ENCODE measurements at regions not wholly inside any gene's neighbourhood (a gene's known extent, or its start where the extent isn't known, plus 50 kb on each side); places are given as distances from the start of the nearest gene placed in this dataset.
"Not testable (repeated sequence)": the region's sequence is repeated elsewhere in the genome, so short reads cannot be mapped to it uniquely, and the experiment has no call there.

DNA sequence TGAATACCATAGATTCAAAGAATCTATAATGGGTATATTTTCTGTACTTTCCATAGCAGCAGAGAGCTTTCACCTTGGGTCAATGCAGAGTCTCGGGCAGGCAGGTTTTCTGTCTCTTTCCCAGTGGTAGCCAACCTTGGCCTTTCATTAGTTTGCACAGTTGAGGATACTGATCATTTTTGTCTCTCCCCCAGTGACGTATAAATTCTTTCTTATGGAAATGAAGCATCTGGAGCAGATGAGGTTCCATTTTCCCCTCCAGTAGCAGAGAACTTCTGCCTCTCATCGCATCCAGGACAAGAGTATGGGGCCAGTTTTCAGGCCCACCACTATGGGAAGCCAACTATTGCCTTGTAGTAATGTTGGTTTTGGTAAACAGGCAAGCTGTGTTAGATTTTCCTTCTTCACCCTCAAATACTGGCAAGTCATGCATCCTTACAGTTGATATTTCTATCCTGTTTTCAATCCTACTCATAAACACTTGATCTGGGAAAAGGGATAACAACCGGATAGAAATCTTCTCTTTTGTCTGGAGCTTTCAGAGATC, 845.2 kb upstream of the CDH18 start:
- in situ Hi-C loops (cut with HindIII; ENCODE audit: low pct_ligation_motif_present, low sequenced_read_pairs) = no loop called here
- DNase-seq = no peak
- no peak overlapping the region for H3K4me3 ChIP-seq (ENCODE audit: low read depth, low read length)
- no peaks in the 10 kb centered on the region for H3K36me3 ChIP-seq (replicated peaks)
- no peak overlapping the region for H3K27ac ChIP-seq
- H3K27me3 ChIP-seq (replicated peaks) = no peaks in the 10 kb centered on the region
- TF ChIP-seq, protein P1, sequence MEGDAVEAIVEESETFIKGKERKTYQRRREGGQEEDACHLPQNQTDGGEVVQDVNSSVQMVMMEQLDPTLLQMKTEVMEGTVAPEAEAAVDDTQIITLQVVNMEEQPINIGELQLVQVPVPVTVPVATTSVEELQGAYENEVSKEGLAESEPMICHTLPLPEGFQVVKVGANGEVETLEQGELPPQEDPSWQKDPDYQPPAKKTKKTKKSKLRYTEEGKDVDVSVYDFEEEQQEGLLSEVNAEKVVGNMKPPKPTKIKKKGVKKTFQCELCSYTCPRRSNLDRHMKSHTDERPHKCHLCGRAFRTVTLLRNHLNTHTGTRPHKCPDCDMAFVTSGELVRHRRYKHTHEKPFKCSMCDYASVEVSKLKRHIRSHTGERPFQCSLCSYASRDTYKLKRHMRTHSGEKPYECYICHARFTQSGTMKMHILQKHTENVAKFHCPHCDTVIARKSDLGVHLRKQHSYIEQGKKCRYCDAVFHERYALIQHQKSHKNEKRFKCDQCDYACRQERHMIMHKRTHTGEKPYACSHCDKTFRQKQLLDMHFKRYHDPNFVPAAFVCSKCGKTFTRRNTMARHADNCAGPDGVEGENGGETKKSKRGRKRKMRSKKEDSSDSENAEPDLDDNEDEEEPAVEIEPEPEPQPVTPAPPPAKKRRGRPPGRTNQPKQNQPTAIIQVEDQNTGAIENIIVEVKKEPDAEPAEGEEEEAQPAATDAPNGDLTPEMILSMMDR (IDR thresholded peaks at IDR 0.05; ENCODE audit: low read depth, low read length, missing control alignments) = no peak

DNA sequence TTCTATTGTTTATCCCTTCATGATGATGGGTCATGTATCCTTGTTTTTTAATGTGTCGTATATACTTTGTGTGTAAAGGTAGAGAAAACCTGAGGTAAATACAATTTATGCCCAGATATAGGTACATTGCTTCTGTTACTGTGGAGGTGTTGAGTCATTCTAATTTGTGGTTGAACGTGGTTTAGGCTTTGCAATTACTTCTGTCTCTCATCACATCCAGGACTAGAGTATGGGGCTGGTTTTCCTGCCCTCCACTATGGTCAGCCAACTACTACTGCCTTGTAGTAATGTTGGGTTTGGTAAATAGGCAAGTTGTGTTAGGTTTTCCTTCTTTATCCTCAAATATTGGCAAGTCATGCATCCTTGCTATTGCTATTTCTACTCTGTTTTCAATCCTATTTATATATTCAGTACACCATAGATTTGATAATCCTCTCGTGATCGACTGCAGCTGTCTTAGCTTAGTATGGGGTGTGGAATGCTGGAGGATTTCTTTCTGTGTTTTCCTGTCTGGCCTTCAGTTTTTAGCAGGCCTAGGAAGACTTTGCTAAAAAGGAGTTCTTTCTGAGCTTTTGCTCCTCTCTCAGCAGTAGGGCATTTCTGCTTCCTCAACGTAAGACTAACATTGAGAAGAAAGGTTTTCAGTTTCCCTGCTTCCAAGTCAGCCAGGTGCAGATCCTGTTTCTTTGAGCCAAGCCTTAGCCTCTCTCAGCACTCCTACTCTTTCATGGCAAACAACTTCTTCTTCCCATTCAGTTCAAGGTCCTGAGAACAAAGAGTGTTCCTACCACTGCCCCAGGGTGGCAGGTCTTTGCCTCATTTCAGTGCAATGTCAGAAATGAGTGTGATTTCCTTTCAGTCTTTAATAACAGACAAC, 844.4 kb upstream of the CDH18 start:
- Histone ChIP-seq H3K27me3 (replicated peaks) (no peaks in the 10 kb centered on the region), H3K4me3 (ENCODE audit: low read depth, low read length) (no peak overlapping the region), H3K36me3 (replicated peaks) (no peaks in the 10 kb centered on the region), H3K27ac (no peak overlapping the region)
- in situ Hi-C loops (cut with HindIII; ENCODE audit: low pct_ligation_motif_present, low sequenced_read_pairs) = no loop called here
- TF ChIP-seq, protein P1 (IDR thresholded peaks at IDR 0.05; ENCODE audit: low read depth, low read length, missing control alignments) = no peak
- DNase-seq = no peak

DNA sequence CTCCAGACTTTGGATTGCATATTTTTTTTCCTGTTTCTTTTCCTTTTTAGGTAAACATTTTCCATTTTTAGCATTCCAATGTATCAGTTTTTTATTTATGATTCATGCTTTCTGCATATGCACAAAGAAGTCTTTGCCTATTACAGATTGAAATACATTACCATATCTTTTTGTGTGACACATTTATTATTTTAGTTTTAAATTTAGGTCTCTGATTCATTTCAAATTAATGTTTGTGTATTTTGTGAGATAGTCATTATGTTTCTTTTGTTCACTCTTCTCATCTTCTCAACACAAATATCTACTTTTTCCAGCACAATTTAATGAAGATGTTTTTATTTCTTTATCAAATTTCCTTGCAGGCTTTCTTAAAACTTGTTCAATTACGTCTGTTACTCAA, 838.0 kb upstream of the CDH18 start:
- in situ Hi-C loops (cut with HindIII; ENCODE audit: low pct_ligation_motif_present, low sequenced_read_pairs); H3K27ac ChIP-seq; DNase-seq; H3K27me3 ChIP-seq (replicated peaks); H3K36me3 ChIP-seq (replicated peaks); H3K4me3 ChIP-seq (ENCODE audit: low read depth, low read length): not testable (repeated sequence)

DNA sequence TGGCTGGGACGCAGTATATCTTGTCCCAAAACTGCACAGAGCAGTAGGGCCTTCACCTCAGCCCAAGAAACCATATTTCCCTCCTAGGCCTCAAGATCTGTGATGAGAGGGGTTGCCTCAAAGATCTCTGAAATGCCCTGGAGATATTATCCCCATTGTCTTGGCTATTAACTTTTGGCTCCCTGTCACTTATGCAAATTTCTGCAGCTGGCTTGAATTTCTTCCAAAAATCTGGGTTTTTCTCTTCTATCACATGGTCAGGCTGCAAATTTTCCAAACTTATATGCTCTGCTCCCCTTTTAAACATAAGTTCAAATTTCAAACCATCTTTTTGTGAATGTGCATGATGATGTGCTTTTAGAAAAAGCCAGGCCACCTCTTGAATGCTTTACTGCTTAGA, 809.2 kb upstream of the CDH18 start:
- in situ Hi-C loops (cut with HindIII; ENCODE audit: low pct_ligation_motif_present, low sequenced_read_pairs); DNase-seq; H3K27me3 ChIP-seq (replicated peaks); H3K4me3 ChIP-seq (ENCODE audit: low read depth, low read length); H3K27ac ChIP-seq; H3K36me3 ChIP-seq (replicated peaks): not testable (repeated sequence)

DNA sequence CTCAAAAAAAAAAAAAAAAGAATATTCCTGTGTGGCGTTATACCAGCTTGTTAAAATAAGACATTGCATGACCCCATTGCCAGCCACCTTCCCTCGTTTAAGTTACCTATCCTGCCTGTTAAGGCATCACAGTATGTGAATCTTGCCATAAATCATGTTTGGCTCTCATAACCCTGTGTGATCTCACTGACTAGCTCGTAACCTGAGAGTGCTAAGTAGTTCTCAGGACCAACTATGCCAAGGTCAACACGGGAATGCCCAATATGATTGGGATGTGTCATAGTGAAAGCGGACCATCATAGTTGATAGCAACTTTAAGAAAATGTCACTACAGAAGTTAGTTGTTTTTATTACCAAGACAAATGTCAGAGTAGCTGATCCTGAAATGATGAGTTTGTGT, 796.8 kb upstream of the CDH18 start:
- H3K27me3 ChIP-seq (replicated peaks); H3K4me3 ChIP-seq (ENCODE audit: low read depth, low read length); H3K27ac ChIP-seq; in situ Hi-C loops (cut with HindIII; ENCODE audit: low pct_ligation_motif_present, low sequenced_read_pairs); DNase-seq; H3K36me3 ChIP-seq (replicated peaks): not testable (repeated sequence)

DNA sequence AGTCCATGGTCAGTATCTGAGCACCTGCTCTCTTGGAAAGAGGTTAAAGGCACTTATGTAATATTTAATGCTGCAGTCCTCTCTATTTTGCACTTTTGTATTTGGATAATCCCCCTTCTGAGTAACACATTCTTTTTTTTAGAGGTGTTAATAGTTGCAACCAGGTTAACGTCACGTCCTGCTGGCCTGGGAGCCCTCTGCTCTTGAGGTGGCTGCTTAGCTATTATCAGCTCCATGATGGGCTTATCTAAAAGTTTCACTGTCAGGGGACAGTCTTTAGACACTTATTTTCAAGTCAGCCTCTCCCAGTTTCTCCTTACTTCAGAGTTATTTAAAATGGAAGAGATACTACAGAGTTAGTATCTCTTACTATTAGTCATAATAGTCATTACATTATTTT, 795.5 kb upstream of the CDH18 start:
- H3K36me3 ChIP-seq (replicated peaks); in situ Hi-C loops (cut with HindIII; ENCODE audit: low pct_ligation_motif_present, low sequenced_read_pairs); DNase-seq; H3K27ac ChIP-seq; H3K27me3 ChIP-seq (replicated peaks); H3K4me3 ChIP-seq (ENCODE audit: low read depth, low read length): not testable (repeated sequence)

DNA sequence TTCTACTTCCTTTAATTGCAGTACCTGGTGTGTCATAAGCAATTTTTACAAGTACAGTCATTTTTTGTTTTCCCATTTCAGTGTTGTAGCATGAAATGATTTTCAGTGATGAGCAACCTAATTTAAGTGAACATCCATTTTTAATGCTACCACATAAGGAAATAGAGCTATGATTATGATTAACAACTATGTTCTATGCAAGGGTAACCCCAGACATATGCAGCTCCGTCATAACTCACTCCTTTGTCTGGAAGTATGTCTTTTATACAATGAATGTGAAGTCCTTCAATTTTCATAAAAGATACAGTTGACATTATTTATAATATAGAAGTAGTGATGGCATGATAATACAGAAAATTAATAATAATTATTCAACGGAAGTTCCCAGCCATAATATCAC, 783.3 kb upstream of the CDH18 start:
- H3K4me3 ChIP-seq (ENCODE audit: low read depth, low read length); DNase-seq; H3K27ac ChIP-seq; H3K36me3 ChIP-seq (replicated peaks); in situ Hi-C loops (cut with HindIII; ENCODE audit: low pct_ligation_motif_present, low sequenced_read_pairs); H3K27me3 ChIP-seq (replicated peaks): not testable (repeated sequence)

DNA sequence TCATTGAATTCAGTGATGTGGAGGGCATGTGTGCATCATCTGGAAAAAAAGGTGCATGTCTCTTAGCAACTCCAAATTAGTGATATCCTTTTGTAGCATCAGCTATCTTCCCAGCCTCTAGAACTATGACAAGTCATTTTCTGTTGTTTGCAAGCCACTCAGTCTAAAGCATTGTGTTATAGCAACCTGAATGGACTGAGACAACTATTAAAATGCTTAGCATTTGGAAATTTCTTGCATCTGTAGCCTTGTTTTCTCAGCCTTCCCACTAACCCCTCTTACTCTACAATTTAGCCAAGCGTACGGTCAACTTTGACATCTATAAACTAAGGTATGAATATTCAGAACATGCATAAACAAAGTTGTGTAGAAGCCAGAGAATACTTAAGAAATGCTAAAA, 777.1 kb upstream of the CDH18 start:
- in situ Hi-C loops (cut with HindIII; ENCODE audit: low pct_ligation_motif_present, low sequenced_read_pairs); DNase-seq; H3K27ac ChIP-seq; H3K27me3 ChIP-seq (replicated peaks); H3K36me3 ChIP-seq (replicated peaks); H3K4me3 ChIP-seq (ENCODE audit: low read depth, low read length): not testable (repeated sequence)

DNA sequence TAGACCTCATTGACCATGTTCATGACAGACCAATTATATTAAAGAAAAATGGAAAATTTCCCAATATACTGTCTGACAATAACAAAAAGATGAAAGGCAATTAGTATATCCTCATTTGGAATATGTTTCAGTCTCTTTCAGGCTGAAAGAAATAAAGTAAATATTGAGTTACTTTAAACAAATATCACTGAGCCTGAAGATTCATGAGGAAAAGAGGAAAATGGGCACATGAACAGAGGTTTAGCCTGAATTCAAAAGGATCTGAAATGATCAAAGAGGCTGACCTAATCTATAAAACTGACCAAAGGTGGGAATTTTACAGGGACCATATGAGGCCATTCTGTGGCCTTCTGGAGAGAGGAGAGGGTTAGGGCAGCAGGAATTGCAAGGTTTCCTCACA, 771.5 kb upstream of the CDH18 start:
- DNase-seq; H3K27me3 ChIP-seq (replicated peaks); in situ Hi-C loops (cut with HindIII; ENCODE audit: low pct_ligation_motif_present, low sequenced_read_pairs); H3K4me3 ChIP-seq (ENCODE audit: low read depth, low read length); H3K27ac ChIP-seq; H3K36me3 ChIP-seq (replicated peaks): not testable (repeated sequence)

DNA sequence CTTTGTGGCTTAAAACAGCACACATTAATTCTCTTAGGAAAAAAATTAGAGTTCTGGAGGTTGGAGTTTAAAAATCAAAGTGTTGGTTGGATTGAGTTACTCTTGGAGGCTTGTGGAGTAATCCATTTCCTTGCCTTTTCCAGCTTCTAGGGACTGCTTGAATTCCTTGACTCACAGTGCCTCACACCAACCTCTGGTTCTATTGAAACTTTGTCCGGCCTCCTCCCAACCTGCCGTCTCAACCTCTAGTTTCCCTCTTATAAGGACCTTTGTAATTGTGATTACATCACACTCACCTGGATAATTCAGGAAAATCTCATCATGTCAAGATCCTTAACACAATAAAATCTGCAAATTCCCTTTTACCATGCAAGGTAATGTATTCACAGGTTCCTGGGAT, 764.2 kb upstream of the CDH18 start:
- in situ Hi-C loops (cut with HindIII; ENCODE audit: low pct_ligation_motif_present, low sequenced_read_pairs); H3K4me3 ChIP-seq (ENCODE audit: low read depth, low read length); H3K27me3 ChIP-seq (replicated peaks); H3K36me3 ChIP-seq (replicated peaks); DNase-seq; H3K27ac ChIP-seq: not testable (repeated sequence)

DNA sequence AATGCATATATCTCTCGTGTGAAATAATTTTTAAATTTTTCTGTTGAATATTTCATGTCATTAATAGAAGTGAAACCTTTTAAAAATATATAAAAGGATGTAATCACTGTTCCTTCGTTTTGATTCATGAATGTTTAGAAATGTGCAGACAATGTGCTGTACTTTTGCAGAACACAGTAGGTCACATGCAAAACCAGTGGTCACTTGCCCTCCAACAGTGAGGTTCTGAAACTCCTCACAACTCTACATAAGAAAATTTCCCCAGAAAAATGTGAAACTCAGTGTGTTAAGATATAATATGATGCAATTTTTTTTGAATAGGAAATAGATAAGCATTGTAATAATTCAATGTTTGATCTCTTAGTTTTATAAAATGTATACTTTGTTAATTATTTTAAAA, 747.7 kb upstream of the CDH18 start:
- H3K27ac ChIP-seq; H3K27me3 ChIP-seq (replicated peaks); H3K4me3 ChIP-seq (ENCODE audit: low read depth, low read length); DNase-seq; H3K36me3 ChIP-seq (replicated peaks); in situ Hi-C loops (cut with HindIII; ENCODE audit: low pct_ligation_motif_present, low sequenced_read_pairs): not testable (repeated sequence)

DNA sequence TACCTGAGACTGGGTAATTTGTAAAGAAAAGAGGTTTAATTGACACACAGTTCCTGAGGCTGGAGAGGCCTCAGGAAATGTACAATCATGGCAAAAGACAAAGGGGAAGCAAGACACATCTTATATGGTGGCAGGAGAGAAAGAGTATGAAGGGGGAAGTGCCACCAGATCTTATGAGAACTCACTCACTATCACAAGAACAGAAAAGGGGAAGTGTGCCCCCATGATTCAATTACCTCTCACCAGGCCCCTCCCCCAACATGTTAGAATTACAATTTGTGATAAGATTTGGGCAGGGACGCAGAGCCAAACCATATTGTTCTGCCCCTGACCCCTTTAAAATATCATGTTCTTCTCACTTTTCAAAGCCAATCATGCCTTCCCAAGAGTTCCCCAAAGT, 744.2 kb upstream of the CDH18 start:
- in situ Hi-C loops (cut with HindIII; ENCODE audit: low pct_ligation_motif_present, low sequenced_read_pairs) = not testable (repeated sequence)

DNA sequence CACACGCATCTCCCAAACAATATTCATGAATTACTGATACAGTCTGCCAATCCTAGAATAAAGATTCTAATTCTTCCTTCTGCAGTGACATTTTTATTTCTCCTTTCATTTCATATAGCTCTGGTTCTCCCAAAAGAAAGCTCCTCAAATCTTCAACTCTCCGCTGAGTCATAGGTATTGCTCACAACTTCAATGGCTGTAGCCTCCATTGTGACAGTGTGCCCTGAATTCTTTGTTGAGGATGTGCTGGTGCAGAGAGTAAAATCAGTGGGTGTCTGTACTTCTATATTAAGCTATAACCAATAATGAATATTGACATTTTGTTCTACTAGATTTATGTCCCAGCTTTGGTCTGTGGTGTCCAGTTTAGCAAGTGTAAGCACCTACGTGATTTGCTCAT, 733.3 kb upstream of the CDH18 start:
- H3K27ac ChIP-seq; H3K27me3 ChIP-seq (replicated peaks); in situ Hi-C loops (cut with HindIII; ENCODE audit: low pct_ligation_motif_present, low sequenced_read_pairs); H3K36me3 ChIP-seq (replicated peaks); H3K4me3 ChIP-seq (ENCODE audit: low read depth, low read length); DNase-seq: not testable (repeated sequence)

More for the DNA sequence above, 744.2 kb upstream of the CDH18 start:
- not testable (repeated sequence) for DNase-seq; H3K27ac ChIP-seq; H3K4me3 ChIP-seq (ENCODE audit: low read depth, low read length); H3K36me3 ChIP-seq (replicated peaks); H3K27me3 ChIP-seq (replicated peaks)
